GM19035 (cell line): ENCODE measurements at regions not wholly inside any gene's neighbourhood (a gene's known extent, or its start where the extent isn't known, plus 50 kb on each side); places are given as distances from the start of the nearest gene placed in this dataset.

ENCODE experiments used
- ATAC-seq: cut with Tn5 transposase; IDR thresholded peaks from one replicate; pipeline ENCODE4 v1.9.1; 2021; ENCODE audit not compliant: unreplicated experiment

DNA sequence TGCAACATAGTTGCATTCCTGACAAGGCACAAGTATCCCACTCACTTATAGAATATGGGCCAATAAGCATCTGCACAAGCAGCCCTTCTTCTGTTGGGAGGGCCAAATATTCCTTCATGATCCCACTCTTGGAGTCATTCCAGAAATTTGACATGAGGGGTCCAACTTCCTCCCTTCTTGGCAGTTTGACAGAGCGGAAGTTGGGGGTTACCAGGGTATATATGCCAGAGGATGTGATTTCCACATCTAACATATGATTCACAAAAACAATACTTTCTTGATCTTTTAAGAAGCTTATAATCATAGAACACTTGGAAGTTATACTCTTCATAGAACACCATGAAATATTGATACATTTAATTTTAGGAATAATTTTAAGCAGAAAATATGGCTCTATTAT, 100.9 kb upstream of the CRBN start:
- no peak for ATAC-seq

DNA sequence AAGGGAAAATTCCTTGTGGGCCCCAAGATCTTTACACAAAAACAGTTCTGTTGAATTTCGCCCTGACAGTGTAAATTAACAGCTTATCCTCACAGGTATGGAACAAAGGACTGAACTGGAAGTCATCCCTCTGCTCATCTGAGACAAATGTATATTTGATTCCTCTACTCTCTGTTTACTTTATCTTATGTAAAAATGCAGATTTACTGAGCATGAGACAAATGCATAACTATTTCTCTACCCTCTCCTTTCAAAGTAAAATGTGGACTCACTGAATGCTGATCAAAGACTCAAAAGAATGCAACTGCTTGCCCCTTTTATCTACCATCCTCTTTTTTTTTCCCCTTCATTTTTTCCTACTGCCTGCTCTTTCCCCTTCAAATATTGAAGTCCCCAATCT, 98.6 kb upstream of the CRBN start:
- no peak for ATAC-seq

DNA sequence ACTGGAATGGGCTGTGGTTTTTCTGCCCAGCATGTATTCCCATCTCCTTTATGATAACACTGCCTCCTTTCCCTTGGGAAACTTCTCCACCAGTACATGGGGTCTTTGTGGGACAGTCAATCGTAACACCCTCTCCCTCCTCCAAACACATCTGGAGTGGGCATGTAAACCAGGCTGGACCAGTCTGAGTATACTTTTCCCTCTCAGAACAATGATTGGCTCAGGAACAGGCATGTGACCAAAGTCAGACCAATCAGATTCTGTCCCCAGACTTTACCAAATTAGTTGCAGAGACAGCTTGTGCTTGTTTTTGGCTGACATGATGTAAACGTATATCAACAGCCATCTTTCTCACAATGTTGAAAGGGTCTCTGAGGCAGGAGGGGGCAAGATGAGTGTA, 97.1 kb upstream of the CRBN start:
- ATAC-seq, result no peak

DNA sequence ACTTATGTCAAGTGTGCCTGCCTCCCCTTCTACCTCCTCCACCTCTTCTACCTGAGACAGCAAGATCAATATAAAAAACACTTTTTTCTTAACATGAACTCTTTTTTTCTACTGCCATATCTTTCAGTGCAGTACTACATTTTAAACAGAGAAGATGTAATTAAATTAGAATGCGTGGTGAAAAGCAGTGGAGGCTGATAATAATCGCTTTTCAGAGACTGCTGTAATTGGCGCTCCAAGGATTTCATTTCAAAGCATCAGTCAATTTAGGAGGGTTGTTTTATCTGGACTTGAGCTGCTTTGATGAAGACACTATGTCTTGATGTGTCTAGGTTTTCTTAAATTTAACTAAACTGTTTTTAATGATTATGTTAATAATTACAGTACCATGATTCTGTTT, 85.3 kb upstream of the CRBN start:
- ATAC-seq, result no peak

DNA sequence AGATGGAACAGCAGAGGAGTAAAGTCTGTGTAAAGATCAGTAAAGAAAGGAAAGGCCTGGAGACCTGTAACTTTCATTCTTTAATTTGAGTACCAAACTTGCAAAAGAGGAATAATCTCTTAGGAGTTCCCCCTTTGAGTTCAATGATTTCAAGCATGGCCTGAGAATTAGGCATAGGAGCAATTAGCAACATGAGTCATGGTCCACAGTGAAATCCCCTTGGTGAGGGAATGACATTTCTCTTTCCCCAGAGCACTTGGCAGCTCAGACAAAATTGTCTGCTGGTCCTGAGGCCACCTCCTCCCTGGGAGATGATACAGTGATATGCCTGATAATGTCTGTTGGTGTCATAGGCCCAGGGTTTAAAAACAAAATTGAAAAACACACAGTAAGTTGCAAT, 81.4 kb upstream of the CRBN start:
- ATAC-seq, result no peak

DNA sequence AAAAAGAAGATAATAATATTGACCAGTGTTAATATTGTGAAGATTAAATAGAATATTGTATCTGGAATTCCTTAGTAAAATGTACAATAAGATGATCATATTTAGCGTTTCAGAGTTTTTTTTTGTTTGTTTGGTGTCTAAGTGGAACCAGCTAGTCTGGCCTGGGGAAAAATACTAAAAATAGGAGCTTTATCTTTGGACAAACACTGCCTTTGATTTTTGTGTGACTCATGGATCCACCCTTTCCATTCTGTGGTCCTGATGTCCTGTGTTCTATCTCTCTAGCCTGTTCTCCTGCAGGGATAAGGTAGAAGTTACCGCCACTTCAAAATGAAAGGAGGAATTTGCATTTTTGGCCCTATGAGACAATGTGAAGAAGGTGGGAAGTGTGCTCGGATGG, 79.7 kb upstream of the CRBN start:
- ATAC-seq, result no peak

DNA sequence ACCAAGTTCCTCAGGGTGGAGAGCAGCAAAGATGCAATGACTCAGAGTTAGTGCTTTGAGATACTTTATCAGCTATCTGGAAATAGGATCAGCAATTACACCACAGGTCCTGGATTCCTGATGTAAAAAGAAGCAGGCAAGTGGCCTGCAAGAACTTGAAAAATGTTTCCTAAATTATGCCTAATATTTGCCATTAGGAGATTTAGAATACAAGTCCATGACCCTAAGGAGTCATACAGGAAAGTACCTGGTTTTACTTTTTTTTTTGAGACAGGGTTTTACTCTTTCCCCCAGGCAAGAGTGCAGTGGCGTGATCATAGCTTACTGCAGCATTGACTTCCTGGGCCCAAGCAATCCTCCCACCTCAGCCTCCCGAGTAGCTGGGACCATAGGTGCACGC, 78.8 kb upstream of the CRBN start:
- no peak for ATAC-seq

DNA sequence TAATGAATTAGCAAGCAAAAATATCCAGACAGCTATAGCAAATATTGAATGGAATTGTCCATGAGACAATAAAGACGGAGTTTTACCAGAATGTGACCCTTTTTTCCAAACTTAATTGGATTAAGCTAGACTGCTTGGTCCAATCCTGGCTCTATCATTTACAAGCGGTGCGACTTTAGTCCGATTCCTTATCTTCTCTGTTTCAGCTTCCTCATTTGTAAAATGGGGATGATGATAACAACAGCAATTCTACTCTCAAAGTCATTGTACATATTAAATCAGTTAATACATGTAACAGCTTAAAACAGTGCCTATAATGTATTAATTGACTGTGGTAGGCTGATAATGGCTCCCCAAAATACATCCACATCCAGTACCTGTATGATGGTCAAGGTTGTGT, 62.1 kb upstream of the CRBN start:
- no peak for ATAC-seq

DNA sequence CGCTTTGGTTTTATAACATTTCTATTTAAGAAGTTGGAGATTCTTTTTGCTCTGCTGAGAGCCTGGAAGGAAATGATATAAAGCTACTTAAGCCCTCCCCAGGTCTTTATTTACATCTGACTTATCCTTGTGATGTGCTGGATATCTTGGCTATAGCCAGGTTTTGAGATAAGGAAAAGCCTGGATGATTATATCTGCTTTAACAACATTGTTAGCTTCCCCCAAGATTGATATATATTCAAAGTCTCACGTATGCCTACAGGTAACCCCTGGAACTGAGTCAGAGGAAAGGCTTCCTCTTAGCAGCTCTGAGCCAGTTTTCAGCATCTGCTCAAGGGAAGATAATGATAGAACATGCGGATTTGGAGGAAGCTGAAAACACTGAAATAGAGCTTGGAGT, 61.5 kb upstream of the CRBN start:
- no peak for ATAC-seq

DNA sequence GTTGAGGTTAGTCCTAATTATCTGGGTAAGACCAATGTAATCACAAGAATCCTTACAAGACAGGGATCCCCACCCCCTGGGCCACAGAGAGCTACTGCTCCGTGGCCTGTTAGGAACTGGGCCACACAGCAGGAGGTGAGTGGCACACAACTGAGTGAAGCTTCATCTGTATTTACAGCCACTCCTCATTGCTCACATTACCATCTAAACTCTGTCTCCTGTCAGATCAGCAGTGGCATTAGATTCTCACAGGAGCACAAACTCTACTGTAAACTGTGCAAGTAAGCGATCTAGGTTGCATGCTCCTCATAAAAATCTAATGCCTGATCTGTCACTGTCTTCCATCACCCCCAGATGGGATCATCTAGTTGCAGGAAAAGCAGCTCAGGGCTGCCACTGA, 58.5 kb upstream of the CRBN start:
- ATAC-seq, result no peak

DNA sequence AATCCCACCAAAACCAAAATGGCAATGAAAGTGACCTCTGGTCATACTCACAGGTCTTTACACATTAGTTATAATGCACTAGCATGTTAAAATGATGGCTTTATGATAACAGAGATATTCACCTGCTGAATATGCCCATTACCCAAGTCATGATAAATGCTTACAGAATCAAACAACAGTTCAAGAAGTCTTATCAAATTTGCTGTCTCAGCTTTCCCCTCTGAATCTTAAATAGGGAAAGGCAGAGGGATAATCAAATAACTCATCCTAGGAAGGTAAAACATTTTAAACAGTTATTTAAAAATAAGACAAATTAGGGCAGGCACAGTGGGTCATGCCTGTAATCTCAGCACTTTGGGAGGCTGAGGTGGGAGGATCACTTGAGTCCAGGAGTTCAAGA, 52.8 kb upstream of the CRBN start:
- no peak for ATAC-seq
